ENCODE measurements at regions not wholly inside any gene's neighbourhood (a gene's known extent, or its start where the extent isn't known, plus 50 kb on each side); places are given as distances from the start of the nearest gene placed in this dataset.

DNA sequence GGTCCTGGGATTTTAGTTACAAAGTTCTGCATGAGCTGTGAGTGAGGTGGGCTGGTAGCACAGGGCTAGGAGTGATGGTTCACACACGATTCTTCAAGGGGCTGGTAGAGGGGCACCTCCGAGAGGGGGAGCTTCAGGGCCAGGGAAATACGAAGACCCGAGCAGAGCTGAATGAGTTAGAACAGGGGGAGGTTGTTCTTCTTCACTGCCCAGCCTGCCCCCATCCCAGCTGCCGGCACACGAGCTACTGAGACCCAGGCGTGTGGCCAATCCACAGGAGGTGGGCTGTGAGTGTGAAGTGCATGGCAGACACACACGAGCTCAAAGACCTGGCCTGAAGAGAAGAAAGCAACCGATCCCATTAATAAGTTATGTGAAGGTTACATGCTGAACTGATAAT is 256.2 kb upstream of the ZNF32 start:
- H3K4me3 ChIP-seq (ENCODE audit: low read depth, low read length), result no peak overlapping the region
- DNase-seq (ENCODE audit: low read depth) (no peak), FAIRE-seq (no peak)
- no peaks in the 10 kb centered on the region for H3K36me3 ChIP-seq (ENCODE audit: control insufficient read depth, insufficient read depth, low read length)
- no peaks in the 10 kb centered on the region for H3K27me3 ChIP-seq (ENCODE audit: control insufficient read depth, insufficient read depth, low read length)
- TF ChIP-seq, protein P1, sequence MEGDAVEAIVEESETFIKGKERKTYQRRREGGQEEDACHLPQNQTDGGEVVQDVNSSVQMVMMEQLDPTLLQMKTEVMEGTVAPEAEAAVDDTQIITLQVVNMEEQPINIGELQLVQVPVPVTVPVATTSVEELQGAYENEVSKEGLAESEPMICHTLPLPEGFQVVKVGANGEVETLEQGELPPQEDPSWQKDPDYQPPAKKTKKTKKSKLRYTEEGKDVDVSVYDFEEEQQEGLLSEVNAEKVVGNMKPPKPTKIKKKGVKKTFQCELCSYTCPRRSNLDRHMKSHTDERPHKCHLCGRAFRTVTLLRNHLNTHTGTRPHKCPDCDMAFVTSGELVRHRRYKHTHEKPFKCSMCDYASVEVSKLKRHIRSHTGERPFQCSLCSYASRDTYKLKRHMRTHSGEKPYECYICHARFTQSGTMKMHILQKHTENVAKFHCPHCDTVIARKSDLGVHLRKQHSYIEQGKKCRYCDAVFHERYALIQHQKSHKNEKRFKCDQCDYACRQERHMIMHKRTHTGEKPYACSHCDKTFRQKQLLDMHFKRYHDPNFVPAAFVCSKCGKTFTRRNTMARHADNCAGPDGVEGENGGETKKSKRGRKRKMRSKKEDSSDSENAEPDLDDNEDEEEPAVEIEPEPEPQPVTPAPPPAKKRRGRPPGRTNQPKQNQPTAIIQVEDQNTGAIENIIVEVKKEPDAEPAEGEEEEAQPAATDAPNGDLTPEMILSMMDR (IDR thresholded peaks at IDR 0.05; ENCODE audit: insufficient read depth, low read length, severe bottlenecking), result no peak

DNA sequence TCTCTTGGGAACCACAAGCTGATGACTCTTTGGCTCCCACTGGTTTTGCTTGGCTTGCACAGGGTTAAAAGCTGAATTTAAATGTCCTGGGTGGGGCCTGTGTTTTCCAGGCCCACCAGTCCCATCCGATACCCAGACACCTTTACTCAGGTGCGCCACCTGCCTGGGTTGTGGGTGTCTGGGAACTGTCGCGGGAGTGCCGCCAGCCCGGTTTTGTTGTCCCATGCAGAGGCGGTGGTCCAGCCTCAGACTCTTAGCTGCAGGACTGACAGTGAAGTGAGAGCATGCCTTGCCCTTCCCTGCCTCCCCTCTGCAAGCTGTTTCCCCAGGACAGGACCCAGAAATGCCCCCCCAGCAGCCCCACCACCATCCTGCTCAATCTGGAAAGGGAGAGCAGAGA is 255.6 kb upstream of the ZNF32 start:
- Histone ChIP-seq H3K4me3 (ENCODE audit: low read depth, low read length) (no peak overlapping the region), H3K27me3 (ENCODE audit: control insufficient read depth, insufficient read depth, low read length) (no peaks in the 10 kb centered on the region), H3K36me3 (ENCODE audit: control insufficient read depth, insufficient read depth, low read length) (no peaks in the 10 kb centered on the region)
- FAIRE-seq (no peak), DNase-seq (ENCODE audit: low read depth) (no peak)
- TF ChIP-seq, protein P1 (IDR thresholded peaks at IDR 0.05; ENCODE audit: insufficient read depth, low read length, severe bottlenecking), result no peak

GRCh38 chr10:43903451-43903850 is 254.8 kb upstream of the ZNF32 start:
- no peak for FAIRE-seq
- no peaks in the 10 kb centered on the region for H3K27me3 ChIP-seq (ENCODE audit: control insufficient read depth, insufficient read depth, low read length)

DNA sequence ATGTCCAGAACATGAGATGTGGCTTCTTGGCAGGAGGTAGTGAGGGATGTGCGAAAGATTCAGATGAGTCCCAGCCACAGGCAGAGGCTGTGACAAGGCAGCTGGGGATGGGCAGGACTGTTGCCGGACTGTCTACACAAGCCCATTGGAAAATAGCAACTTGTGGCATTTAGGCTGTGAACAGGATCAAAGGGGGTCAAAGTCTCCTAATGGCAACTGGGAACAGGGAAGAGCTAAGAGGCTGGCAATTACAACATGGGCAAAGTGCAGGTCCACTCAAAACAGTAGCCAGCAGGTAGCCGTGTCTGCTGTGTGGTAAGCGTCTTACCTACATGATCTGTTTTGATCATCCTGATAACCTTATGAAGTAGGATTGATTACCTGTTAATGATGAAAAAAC is 254.2 kb upstream of the ZNF32 start:
- no peaks in the 10 kb centered on the region for H3K27me3 ChIP-seq (ENCODE audit: control insufficient read depth, insufficient read depth, low read length)
- no peak for FAIRE-seq

More at GRCh38 chr10:43903451-43903850, 254.8 kb upstream of the ZNF32 start:
- Histone ChIP-seq H3K4me3 (ENCODE audit: low read depth, low read length) (no peak overlapping the region), H3K36me3 (ENCODE audit: control insufficient read depth, insufficient read depth, low read length) (no peaks in the 10 kb centered on the region)
- no peak for DNase-seq (ENCODE audit: low read depth)
- TF ChIP-seq, protein P1 (IDR thresholded peaks at IDR 0.05; ENCODE audit: insufficient read depth, low read length, severe bottlenecking), result no peak

DNA sequence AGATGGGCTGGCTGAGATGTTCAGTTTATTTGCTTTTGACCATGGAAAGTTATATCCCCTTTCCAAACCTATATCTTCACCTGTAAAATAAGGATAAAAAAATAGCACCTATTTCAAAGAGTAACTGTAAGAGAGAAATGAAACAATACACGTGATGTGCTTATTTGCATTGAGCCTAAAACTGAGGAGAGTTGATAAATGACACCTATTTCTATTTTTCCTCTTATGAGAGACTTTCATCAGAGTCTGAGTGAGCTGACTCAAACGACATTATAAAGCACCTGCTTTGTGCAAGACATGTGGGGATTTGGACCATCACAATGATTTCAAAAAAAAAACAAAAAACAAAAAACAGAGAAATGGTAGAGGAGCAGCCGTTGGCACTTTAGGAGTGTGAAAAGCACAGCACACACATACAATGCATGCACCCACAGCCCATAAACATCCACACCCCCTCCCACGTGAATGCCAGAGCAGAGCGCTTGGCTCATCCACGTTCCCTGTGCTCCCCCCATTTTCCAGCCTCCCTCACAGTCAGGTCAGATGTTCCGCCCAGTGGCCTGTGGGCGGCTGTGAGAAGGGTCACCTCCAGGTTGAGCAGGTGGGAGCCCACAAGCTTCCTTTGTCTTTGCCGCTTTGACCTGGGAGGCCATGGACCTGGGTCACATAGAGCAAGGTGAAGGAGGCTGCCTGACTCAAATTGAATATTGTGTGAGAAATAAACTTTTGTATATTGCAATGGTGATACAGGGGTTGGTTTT is 253.2 kb upstream of the ZNF32 start:
- DNase-seq (ENCODE audit: low read depth), result no peak
- Histone ChIP-seq H3K4me3 (ENCODE audit: low read depth, low read length) (no peak overlapping the region), H3K36me3 (ENCODE audit: control insufficient read depth, insufficient read depth, low read length) (no peaks in the 10 kb centered on the region), H3K27me3 (ENCODE audit: control insufficient read depth, insufficient read depth, low read length) (no peaks in the 10 kb centered on the region)
- TF ChIP-seq, protein P1 (IDR thresholded peaks at IDR 0.05; ENCODE audit: insufficient read depth, low read length, severe bottlenecking), result no peak
- FAIRE-seq, result no peak

More for the DNA sequence above, 254.2 kb upstream of the ZNF32 start:
- no peak overlapping the region for H3K4me3 ChIP-seq (ENCODE audit: low read depth, low read length)
- TF ChIP-seq, protein P1 (IDR thresholded peaks at IDR 0.05; ENCODE audit: insufficient read depth, low read length, severe bottlenecking), result no peak
- H3K36me3 ChIP-seq (ENCODE audit: control insufficient read depth, insufficient read depth, low read length), result no peaks in the 10 kb centered on the region
- DNase-seq (ENCODE audit: low read depth), result no peak

DNA sequence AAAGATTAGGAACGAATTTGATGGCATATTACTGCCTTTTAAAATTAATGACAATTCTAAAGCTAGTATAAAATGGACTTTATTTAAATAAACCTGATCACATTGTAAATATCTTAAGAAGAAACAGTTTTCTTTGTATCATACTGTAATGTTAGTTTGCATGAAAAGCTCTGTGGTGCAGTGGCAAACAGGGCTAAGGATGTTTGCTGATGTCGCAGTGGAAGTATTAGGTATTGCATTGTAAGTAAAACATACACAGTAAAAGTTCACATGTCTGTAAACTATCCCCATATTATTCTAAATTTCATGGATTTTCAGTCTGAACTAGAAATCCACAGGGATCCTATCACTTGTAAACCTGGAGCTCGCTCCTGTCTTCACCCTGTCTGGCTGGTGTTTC is 252.6 kb upstream of the ZNF32 start:
- no peak overlapping the region for H3K4me3 ChIP-seq (ENCODE audit: low read depth, low read length)
- H3K27me3 ChIP-seq (ENCODE audit: control insufficient read depth, insufficient read depth, low read length), result no peaks in the 10 kb centered on the region
- TF ChIP-seq, protein P1 (IDR thresholded peaks at IDR 0.05; ENCODE audit: insufficient read depth, low read length, severe bottlenecking), result no peak
- H3K36me3 ChIP-seq (ENCODE audit: control insufficient read depth, insufficient read depth, low read length), result no peaks in the 10 kb centered on the region
- no peak for DNase-seq (ENCODE audit: low read depth)
- no peak for FAIRE-seq

All from bronchial epithelial cell (primary cell).